HepG2 (cell line): ENCODE measurements at regions not wholly inside any gene's neighbourhood (a gene's known extent, or its start where the extent isn't known, plus 50 kb on each side); places are given as distances from the start of the nearest gene placed in this dataset.

ENCODE experiments used
- ATAC-seq: fragments of 200-7000 bp; cut with Tn5 transposase; 3 replicates; pipeline ENCODE4 v1.9.1; 2020; ENCODE audit warnings: mild to moderate bottlenecking, moderate library complexity
- BruUV-seq: library from RNA; stranded (reverse); fragments of 400-500 nt; replicated peaks from 2 replicates; lab custom pipeline; 2021; lab: Mats Ljungman, UMichigan
- CTCF ChIA-PET: fragments of 300-600 bp; formaldehyde crosslinking; extraction: SDS; loops from one replicate; lab custom pipeline; 2021; ENCODE audit warnings: low total read pairs, inconsistent platforms, low intra/inter-chr PET ratio; lab: Yijun Ruan, JAX
- POLR2A ChIA-PET: fragments of 350-600 bp; sonication (Branson Sonifier 250); formaldehyde crosslinking; loops from one replicate; lab custom pipeline; 2020; ENCODE audit warnings: antibody characterized with exemption, inconsistent platforms; lab: Yijun Ruan, JAX
- DNase-seq: peaks from one replicate; pipeline ENCODE4 v3.0.0-alpha.2; 2015; ENCODE audit warnings: low spot score
- FAIRE-seq: peaks from 3 replicates; lab custom pipeline; 2011; peaks lifted over from hg19 to GRCh38; lab: Jason Lieb, UNC
- H2AFZ ChIP-seq: one replicate; pipeline ENCODE4 v1.6.1; 2011; ENCODE audit warnings: low read length, inconsistent platforms
- H3K27ac ChIP-seq: fragments of 300-600 bp; 3 replicates; pipeline ENCODE4 v1.8.0; 2011; ENCODE audit warnings: mixed run types, mild to moderate bottlenecking, mixed read lengths, low read length, inconsistent platforms; ENCODE audit not compliant: insufficient read depth; ENCODE audit errors: extremely low read length
- H3K27me3 ChIP-seq, 2 experiments: fragments of 200-600 bp in 1 of 2; 2 replicates in 1 of 2; 3 replicates in 1 of 2; pipeline versions ENCODE4 v1.6.0 to v1.8.0; 2011; ENCODE audit warnings: low read length in 2 of 2, mild to moderate bottlenecking in 2 of 2, moderate library complexity in 2 of 2, inconsistent platforms in 1 of 2; ENCODE audit not compliant: insufficient read depth in 2 of 2, control insufficient read depth in 1 of 2
- H3K36me3 ChIP-seq, 2 experiments: fragments of 200-600 bp in 1 of 2; replicated peaks in 1 of 2; 2 replicates in 1 of 2; 3 replicates in 1 of 2; pipeline versions ENCODE4 v1.5.1 to v1.8.0; 2011; ENCODE audit warnings: low read length in 2 of 2, inconsistent platforms in 1 of 2; ENCODE audit not compliant: insufficient read depth in 2 of 2, control insufficient read depth in 1 of 2
- H3K4me1 ChIP-seq: 2 replicates; pipeline ENCODE4 v1.5.1; 2012; ENCODE audit warnings: low read length, inconsistent platforms; ENCODE audit not compliant: insufficient read depth
- H3K4me2 ChIP-seq: 2 replicates; pipeline ENCODE4 v1.6.0; 2011; ENCODE audit warnings: low read depth, low read length, inconsistent platforms
- H3K4me3 ChIP-seq, 3 experiments: fragments of 200-600 bp in 1 of 3; sonication (generic), shearing (Covaris generic) in 1 of 3; replicated peaks in 1 of 3; 2 replicates each; pipeline ENCODE4 v1.5.1; 2011 to 2016; ENCODE audit warnings: low read length in 3 of 3, inconsistent platforms in 2 of 3, low read depth in 2 of 3, mild to moderate bottlenecking in 2 of 3, control low read depth in 1 of 3, mixed read lengths in 1 of 3; ENCODE audit not compliant: insufficient read depth in 1 of 3
- H3K79me2 ChIP-seq: one replicate; pipeline ENCODE4 v1.6.1; 2011; ENCODE audit warnings: low read length, inconsistent platforms; ENCODE audit not compliant: insufficient read depth
- H3K9ac ChIP-seq: 2 replicates; pipeline ENCODE4 v1.6.0; 2011; ENCODE audit warnings: mild to moderate bottlenecking, low read depth, low read length, inconsistent platforms; ENCODE audit not compliant: insufficient read depth
- H3K9me3 ChIP-seq: 2 replicates; pipeline ENCODE4 v1.5.1; 2012; ENCODE audit warnings: mild to moderate bottlenecking, low read length
- H4K20me1 ChIP-seq: 2 replicates; pipeline ENCODE4 v1.6.0; 2011; ENCODE audit warnings: inconsistent platforms, mild to moderate bottlenecking, low read length, moderate library complexity; ENCODE audit not compliant: insufficient read depth
- GLMP ChIP-seq: sonication (generic); formaldehyde crosslinking; IDR thresholded peaks from 2 replicates; pipeline ENCODE4 v1.9.0; 2021; ENCODE audit warnings: missing genetic modification reagents, mild to moderate bottlenecking, borderline replicate concordance
- HIVEP1 ChIP-seq: sonication (generic); formaldehyde crosslinking; IDR thresholded peaks from 2 replicates; pipeline ENCODE4 v1.4.0; 2020; ENCODE audit warnings: mild to moderate bottlenecking, missing genetic modification reagents
- IRF1 ChIP-seq: sonication (generic); formaldehyde crosslinking; IDR thresholded peaks from 2 replicates; pipeline ENCODE4 v1.4.0; 2020; ENCODE audit warnings: low read depth, mild to moderate bottlenecking, missing genetic modification reagents
- REST ChIP-seq, 2 experiments: IDR thresholded peaks; 2 replicates each; pipeline ENCODE4 v1.6.1; 2011 to 2012; ENCODE audit warnings: low read length in 2 of 2, borderline replicate concordance in 1 of 2, low read depth in 1 of 2, mild to moderate bottlenecking in 1 of 2, moderate library complexity in 1 of 2
- SNRNP70 ChIP-seq: fragments of 200-400 bp; formaldehyde crosslinking; IDR thresholded peaks from 2 replicates; pipeline ENCODE4 v1.6.1; 2017; ENCODE audit warnings: mild to moderate bottlenecking, low read depth, low read length, moderate library complexity
- U2AF1 ChIP-seq: fragments of 200-400 bp; formaldehyde crosslinking; optimal IDR thresholded peaks from 2 replicates; pipeline ENCODE3; 2017; ENCODE audit warnings: mild to moderate bottlenecking, low read depth, low read length
- ZNF275 ChIP-seq: sonication (generic); formaldehyde crosslinking; IDR thresholded peaks from 2 replicates; pipeline ENCODE4 v1.8.0; 2022; ENCODE audit warnings: missing genetic modification reagents, mild to moderate bottlenecking, inconsistent platforms, borderline replicate concordance
- ZNF296 ChIP-seq: sonication (generic); formaldehyde crosslinking; conservative IDR thresholded peaks from 2 replicates; pipeline ENCODE4 v1.5.0; 2020; ENCODE audit warnings: mild to moderate bottlenecking, missing genetic modification reagents
- ZNF770 ChIP-seq: sonication (generic); formaldehyde crosslinking; IDR thresholded peaks from 2 replicates; pipeline ENCODE4 v1.5.0; 2020; ENCODE audit warnings: mild to moderate bottlenecking, missing genetic modification reagents
- ZNF891 ChIP-seq: sonication (generic); formaldehyde crosslinking; IDR thresholded peaks from 2 replicates; pipeline ENCODE4 v1.5.0; 2020; ENCODE audit warnings: mild to moderate bottlenecking, missing genetic modification reagents
- WGBS: methylation state at CpG from one replicate; pipeline ENCODE4 v1.1.6; 2017; ENCODE audit warnings: low lambda C conversion rate; 5-methylcytosine and 5-hydroxymethylcytosine counted together
- in situ Hi-C: cut with HindIII; loops from 2 replicates; pipeline ENCODE4 v1.10.0; 2017; ENCODE audit warnings: low pct_unique_long_range_greater_than_20kb; ENCODE audit not compliant: extremely low pct_ligation_motif_present
- intact Hi-C: fragments of 100-400 bp; cut with micrococcal nuclease; formaldehyde crosslinking; loops from one replicate; pipeline ENCODE4 v1.10.0; 2022; ENCODE audit not compliant: unreplicated experiment

- peaks cover 69% of the 10 kb centered on the region for H3K9me3 ChIP-seq
- DNase-seq (no peak), FAIRE-seq (no peak), ATAC-seq (no peak)
- H4K20me1 ChIP-seq: no peaks in the 10 kb centered on the region
- H3K4me2 ChIP-seq: no peak overlapping the region
- no peaks in the 10 kb centered on the region for H3K79me2 ChIP-seq
- H2AFZ ChIP-seq: no peak overlapping the region
- ChIA-PET CTCF (no interaction called here), POLR2A (no interaction called here)
- in situ Hi-C loops: no loop called here
- WGBS: 2% methylated on average over 3 of the region's 3 CpGs
- no peak overlapping the region for H3K4me3 ChIP-seq
- no peaks in the 10 kb centered on the region for H3K27me3 ChIP-seq
- TF ChIP-seq U2AF1 (no peak), IRF1 (no peak), ZNF891 (CRISPR knock-in tag) (no peak), REST (IDR thresholded peaks at IDR 0.05; ENCODE audit: borderline replicate concordance in 1 of 2, low read depth in 1 of 2, low read length in 2 of 2) (no peak), GLMP (CRISPR knock-in tag) (no peak), SNRNP70 (no peak), ZNF296 (CRISPR knock-in tag) (no peak), HIVEP1 (no peak), ZNF275 (CRISPR knock-in tag) (no peak), ZNF770 (CRISPR knock-in tag) (no peak)
- H3K27ac ChIP-seq: no peak overlapping the region
- no peak overlapping the region for H3K9ac ChIP-seq
- BruUV-seq: no TSS peak
- H3K4me1 ChIP-seq: no peaks in the 10 kb centered on the region
- intact Hi-C loops: no loop called here
- H3K36me3 ChIP-seq: no peaks in the 10 kb centered on the region
Measured at GRCh38 chr10:106457522-106457921, 707.0 kb downstream of the SORCS1 start.
